ENCODE measurements at regions not wholly inside any gene's neighbourhood (a gene's known extent, or its start where the extent isn't known, plus 50 kb on each side); places are given as distances from the start of the nearest gene placed in this dataset.

GRCh38 chr20:50299325-50299629 is 108.6 kb downstream of the CEBPB start:
- H2AFZ ChIP-seq (ENCODE audit: low read depth, low read length): no peak overlapping the region
- FAIRE-seq: no peak
- H3K9me1 ChIP-seq (replicated peaks; ENCODE audit: control insufficient read depth, extremely low read depth, insufficient read depth, low read length): no peaks in the 10 kb centered on the region
- H3K9me3 ChIP-seq (replicated peaks; ENCODE audit: control insufficient read depth, insufficient read depth, low read length): no peaks in the 10 kb centered on the region
- ChIA-PET CTCF (no interaction called here), POLR2A (no interaction called here)
- TF ChIP-seq POLR2AphosphoS5 (IDR thresholded peaks at IDR 0.05; ENCODE audit: insufficient read depth, low read depth, low read length) (no peak), MAX (IDR thresholded peaks at IDR 0.05; ENCODE audit: insufficient read depth, insufficient read length) (no peak), POLR2A (IDR thresholded peaks at IDR 0.05; ENCODE audit: low read depth, low read length) (no peak), JUN (IDR thresholded peaks at IDR 0.05; ENCODE audit: borderline replicate concordance, insufficient read depth, insufficient read length, low read depth) (no peak), EZH2 (IDR thresholded peaks at IDR 0.05; ENCODE audit: borderline replicate concordance, low read depth, low read length, severe bottlenecking) (no peak), FOS (IDR thresholded peaks at IDR 0.05; ENCODE audit: borderline replicate concordance, insufficient read depth, low read length) (no peak), MYC (IDR thresholded peaks at IDR 0.05; ENCODE audit: low read depth, low read length) (no peak), CTCF (IDR thresholded peaks at IDR 0.05; ENCODE audit: extremely low read depth in 1 of 2, insufficient read depth in 1 of 2, low read depth in 1 of 2, low read length in 2 of 2) (no peak), GATA2 (IDR thresholded peaks at IDR 0.05; ENCODE audit: insufficient read depth, insufficient read length, low read depth, low read length) (no peak)
- H3K27me3 ChIP-seq (ENCODE audit: control insufficient read depth in 2 of 2, insufficient read depth in 2 of 2, low read length in 2 of 2): no peaks in the 10 kb centered on the region
- no peak overlapping the region for H3K4me3 ChIP-seq (replicated peaks in 1 of 3; ENCODE audit: insufficient read depth in 1 of 3, low read depth in 1 of 3, low read length in 3 of 3)
- no TSS peak for BruUV-seq (replicated peaks)
- dilution Hi-C loops (cut with MboI; ENCODE audit: extremely low pct_ligation_motif_present, low sequenced_read_pairs) (no loop called here), intact Hi-C loops (cut with micrococcal nuclease) (no loop called here)
- H3K9ac ChIP-seq (replicated peaks; ENCODE audit: extremely low read depth, insufficient read depth, low read length): no peak overlapping the region
- H3K79me2 ChIP-seq (ENCODE audit: control insufficient read depth, insufficient read depth, low read length): no peaks in the 10 kb centered on the region
- H3K36me3 ChIP-seq (ENCODE audit: control insufficient read depth in 2 of 2, extremely low read depth in 1 of 2, insufficient read depth in 2 of 2, low read length in 2 of 2): no peaks in the 10 kb centered on the region
- no peak overlapping the region for H3K27ac ChIP-seq (ENCODE audit: insufficient read depth, low read depth, low read length)
- H3K4me2 ChIP-seq (ENCODE audit: insufficient read depth, low read length): no peak overlapping the region
- DNase-seq (ENCODE audit: low read depth, low spot score): no peak
- H3K4me1 ChIP-seq (ENCODE audit: control insufficient read depth, extremely low read depth, insufficient read depth, low read length): no peaks in the 10 kb centered on the region
- H4K20me1 ChIP-seq (replicated peaks; ENCODE audit: control insufficient read depth, extremely low read depth, insufficient read depth, low read length): no peaks in the 10 kb centered on the region

Data from endothelial cell of umbilical vein (primary cell).